ENCODE measurements at regions not wholly inside any gene's neighbourhood (a gene's known extent, or its start where the extent isn't known, plus 50 kb on each side); places are given as distances from the start of the nearest gene placed in this dataset.
"Not testable (repeated sequence)": the region's sequence is repeated elsewhere in the genome, so short reads cannot be mapped to it uniquely, and the experiment has no call there.

GRCh38 chr13:100815476-100816046, 141.0 kb upstream of the TMTC4 start:
- DNase-seq (ENCODE audit: low read depth), result no peak

DNA sequence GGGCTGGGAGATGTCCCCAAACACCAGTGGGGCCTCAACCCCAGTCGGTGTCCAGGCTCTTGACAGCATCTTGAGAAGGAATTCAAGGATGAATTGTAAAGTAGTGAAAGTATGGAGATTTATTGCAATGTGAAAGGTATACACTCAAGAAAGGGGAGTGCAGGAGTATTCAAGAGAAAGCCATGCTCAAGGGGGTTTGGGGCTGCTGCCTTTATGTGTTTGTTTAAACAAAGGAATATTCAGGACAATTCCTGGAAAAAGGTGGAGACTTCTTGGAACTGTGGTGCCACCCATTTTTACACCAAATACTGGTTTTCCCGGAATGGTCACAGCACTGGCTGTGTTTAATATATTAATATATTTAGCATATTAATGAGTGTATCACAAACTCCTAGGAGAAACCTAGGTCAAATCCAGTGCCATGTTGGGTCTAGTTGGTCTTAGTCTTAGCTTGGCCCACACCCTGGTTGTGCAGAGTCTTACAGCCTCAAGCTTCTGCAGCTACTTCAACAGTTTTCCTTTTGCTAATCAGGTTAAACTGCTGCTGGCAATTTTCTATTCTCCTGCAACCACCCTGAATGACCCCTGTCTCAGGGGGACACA, 138.5 kb upstream of the TMTC4 start:
- no peak for DNase-seq (ENCODE audit: low read depth)

DNA sequence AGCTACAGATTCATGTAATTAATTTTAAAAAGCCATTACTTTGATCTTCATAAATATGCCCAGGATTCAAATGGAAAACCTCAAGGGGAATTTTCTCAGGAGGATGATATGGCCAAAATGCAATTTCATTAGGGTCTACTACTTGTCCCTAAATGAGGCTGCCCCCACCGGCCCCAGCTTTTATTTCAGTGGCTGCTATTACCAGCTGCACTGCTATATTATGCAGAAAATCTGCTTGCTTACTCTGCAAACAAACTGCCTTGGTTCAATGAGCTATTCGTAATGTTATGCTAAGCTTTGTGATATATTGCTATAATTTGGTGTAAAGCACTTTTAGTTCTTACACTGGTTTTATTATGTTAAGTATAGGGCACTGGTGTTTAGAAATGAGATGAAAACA, 137.3 kb upstream of the TMTC4 start:
- no peak for DNase-seq (ENCODE audit: low read depth)

GRCh38 chr13:100811024-100811865, 136.7 kb upstream of the TMTC4 start:
- DNase-seq (ENCODE audit: low read depth), result no peak

GRCh38 chr13:100810481-100810880, 135.9 kb upstream of the TMTC4 start:
- no peak for DNase-seq (ENCODE audit: low read depth)

DNA sequence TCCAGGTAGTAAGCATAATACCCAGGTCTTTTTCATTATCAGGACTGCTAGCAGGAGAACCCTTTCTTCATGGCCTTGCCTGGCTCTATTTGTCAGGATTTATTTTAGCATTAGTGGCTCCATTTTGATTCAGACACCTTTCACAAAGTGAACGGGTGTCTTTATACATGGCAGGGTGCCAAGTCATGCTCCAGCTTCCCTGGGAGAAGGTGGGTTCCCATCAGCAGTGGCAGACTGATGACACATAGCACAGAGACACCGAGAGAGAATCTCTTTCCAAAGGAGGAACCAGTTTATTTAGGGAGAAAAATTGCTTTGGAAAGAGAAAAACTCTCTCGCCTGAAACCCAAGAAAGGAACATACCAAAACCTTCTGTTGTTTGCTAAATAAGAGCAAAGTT, 135.3 kb upstream of the TMTC4 start:
- DNase-seq (ENCODE audit: low read depth), result no peak

DNA sequence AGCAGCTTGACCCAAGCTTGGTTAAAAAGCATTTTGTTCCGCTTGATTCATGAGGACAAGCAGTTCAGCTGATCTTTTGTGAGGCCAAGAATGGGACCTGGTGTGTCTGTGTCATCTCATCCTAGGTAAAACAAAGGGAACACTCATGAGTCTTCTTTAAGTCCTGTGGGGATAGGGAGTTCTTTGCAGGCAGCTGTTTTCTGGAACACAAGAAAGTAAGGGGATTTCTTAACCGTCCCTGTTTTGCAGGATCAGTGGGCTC, 134.5 kb upstream of the TMTC4 start:
- no peak for DNase-seq (ENCODE audit: low read depth)

DNA sequence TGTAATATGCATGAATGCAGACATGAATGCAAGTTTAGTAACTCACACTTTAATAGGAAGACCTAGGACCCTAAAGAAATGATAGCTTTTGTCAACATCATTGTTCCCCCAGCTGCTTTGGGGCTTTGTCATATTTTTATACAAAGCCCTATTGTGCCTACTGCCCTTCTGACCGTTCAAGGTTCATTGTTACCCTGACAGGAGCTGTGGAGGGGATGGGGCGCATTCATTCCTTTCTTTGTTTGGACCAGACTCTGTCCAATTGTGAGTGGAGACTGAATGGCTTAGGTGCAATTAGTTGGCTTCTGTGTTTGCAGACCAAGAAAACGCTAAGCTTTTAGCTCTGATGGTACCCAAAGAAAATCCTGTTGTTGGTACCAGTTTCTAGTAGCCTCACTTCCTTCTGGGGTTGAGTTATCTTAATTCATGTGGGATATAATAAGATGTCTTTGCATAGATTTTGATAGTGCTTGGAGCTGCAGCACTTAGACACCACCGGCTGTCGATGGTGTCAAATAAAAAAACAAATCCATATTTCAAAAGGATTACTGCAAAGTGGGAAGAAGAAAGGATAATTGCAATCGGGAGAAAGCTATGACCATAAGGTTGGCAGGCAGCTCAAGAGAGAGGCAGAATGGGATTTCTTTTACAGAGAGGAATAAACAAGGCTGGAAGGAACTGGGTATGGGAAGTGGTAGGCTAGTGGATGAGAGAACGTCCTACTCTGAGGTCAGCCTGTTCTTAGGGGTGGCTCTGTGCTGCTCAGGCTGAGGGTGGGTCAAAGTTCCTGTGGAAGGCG, 133.9 kb upstream of the TMTC4 start:
- no peak for DNase-seq (ENCODE audit: low read depth)

DNA sequence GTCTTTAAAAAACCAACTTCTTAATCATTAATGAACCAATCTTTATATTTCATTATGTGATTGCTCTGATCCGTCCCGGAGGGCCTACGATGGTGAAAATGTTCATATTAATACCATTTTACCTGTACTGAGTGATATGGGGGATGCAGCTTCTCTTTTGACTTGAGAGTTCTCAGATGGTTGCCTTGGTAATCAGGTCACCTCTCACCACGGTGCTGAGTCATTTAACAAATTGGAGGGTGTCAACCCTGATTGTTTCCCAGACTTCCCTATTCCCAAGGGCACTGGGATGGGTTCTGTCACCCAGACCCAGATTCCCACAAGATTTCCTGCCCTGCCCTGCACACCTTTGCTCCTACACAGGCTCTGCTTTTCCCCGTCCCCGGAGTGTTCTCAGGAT, 128.5 kb upstream of the TMTC4 start:
- no peak for DNase-seq (ENCODE audit: low read depth)

GRCh38 chr13:100800283-100800875, 125.8 kb upstream of the TMTC4 start:
- DNase-seq (ENCODE audit: low read depth), result no peak

DNA sequence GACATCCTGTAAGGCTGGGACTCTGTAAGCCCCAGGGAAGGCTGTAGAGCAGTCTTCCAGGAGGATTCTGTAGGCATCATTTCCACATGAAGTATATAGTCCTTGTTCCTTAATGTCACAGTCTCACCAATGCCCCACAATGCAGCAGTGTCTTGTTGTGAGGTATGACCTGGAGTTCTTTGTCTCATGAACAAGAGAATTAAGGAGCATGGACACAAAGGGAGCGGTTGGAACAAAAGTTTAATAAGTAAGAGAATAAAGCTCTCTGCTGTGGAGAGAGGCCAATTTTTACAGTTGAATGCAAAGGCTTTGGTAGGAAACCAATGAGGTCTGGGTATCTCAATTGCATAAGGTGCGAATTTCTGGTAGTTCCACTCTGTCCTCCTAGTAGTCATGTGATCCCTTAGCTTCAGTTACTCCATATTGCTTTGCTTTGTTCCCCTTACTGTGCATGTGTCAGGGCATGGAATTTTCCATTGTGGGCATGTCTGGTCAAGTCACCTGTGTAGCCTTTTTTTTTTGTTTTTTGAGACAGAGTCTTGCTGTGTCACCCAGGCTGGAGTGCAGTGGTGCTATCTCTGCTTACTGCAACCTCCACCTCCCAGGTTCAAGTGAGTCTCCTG, 124.3 kb upstream of the TMTC4 start:
- no peak for DNase-seq (ENCODE audit: low read depth)

DNA sequence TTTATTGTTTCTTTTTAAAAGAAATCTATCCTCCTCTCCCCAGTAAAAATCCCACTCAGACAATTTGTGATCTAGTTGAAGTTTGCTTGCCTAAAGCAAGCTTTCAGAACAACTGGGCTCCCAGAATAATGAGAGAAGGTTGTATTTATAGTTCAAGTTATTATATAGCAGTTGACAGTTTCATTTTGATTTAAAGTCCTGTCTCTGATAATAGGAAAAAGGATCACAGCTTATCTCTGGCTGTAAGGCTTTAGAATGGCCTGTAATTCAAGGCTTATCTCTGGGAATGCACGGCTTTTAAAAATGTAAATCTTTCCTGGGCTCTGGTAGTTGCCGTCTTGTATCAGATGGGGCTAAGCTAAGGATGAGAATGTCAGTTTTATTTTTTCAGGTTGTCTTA, 123.3 kb upstream of the TMTC4 start:
- DNase-seq (ENCODE audit: low read depth), result no peak

- DNase-seq (ENCODE audit: low read depth), result no peak
Observed at GRCh38 chr13:100796463-100796862, 121.9 kb upstream of the TMTC4 start.

- no peak for DNase-seq (ENCODE audit: low read depth)
Observed at GRCh38 chr13:100794575-100794974, 120.0 kb upstream of the TMTC4 start.

DNA sequence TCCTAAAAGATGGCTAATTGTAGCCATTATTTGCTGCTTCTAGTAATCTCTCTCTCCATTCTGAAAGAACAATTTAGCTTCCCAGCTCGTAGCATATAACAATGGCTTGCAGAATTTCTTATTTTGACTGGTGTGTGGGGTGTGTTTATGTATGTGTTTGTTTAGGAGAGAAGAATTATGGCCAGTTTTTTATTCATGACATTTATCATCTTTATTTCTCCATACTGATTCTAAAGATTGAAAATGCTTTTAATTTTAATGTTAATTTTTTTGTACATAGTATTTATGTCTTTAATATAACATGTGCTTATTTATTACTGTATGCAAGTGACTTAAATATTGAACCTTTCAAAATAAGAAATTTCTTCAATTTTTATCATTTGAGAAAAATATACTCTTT, 115.8 kb upstream of the TMTC4 start:
- DNase-seq (ENCODE audit: low read depth), result no peak

DNA sequence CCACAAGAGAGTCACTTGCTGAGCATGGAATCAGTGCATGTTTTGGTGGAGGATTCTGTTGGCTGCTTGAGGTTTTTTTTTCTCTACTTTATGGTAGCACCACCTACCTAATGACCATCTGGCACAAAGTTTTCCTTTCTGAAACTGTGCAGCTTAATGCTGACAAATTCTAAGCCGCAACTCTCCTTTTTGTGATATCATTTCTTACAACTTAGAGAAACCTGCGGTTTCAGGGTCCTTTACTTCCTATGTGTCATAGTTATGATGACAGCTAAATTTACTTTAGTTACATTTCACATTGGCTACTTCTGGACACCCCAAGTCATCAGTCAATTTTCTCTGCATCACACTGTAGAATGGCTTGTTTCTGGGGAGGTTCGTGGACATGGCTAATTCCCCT, 115.4 kb upstream of the TMTC4 start:
- DNase-seq (ENCODE audit: low read depth), result no peak

DNA sequence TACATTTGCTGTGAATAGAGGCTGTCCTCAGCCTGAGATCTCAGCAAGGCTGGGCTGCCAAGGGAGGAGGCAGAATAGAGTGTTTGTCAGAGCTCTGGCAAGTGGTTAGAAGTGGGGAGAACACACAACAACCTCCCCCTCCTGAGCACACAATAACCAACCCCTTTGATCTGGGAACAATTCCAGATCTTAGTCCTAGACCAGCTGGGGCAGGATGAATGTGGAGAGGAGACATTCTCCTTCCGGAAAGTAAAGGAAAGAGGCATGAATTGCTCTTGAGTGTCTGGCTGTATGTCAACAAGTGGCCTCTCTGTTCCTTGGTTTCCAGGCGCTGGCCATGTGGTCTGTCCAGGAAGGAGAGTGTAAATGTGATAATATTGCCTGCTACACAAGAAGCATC, 114.9 kb upstream of the TMTC4 start:
- peak; percentile 8 for DNase-seq (ENCODE audit: low read depth)

- no peak for DNase-seq (ENCODE audit: low read depth)
Observed at GRCh38 chr13:100789025-100789424, 114.4 kb upstream of the TMTC4 start.

DNA sequence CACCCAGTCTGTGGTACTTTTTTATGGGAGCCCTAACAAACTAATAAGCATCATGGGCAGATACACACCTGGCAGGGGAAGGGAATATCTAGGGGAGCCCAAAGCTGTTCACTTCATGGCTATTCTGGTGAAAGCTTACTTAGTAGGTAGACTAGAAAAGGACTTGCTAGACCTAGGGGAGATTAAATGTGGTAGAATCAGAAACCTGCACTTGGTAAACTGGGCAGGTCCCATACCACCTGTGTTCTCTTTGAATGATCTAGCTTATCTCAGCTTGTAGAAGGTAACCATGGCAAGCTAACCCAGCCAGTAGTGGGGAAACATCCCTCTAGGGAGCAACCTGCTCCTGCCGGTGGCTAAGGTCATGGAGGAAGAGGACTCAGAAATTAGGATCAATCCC, 113.9 kb upstream of the TMTC4 start:
- no peak for DNase-seq (ENCODE audit: low read depth)

GRCh38 chr13:100787899-100788298, 113.3 kb upstream of the TMTC4 start:
- no peak for DNase-seq (ENCODE audit: low read depth)

DNA sequence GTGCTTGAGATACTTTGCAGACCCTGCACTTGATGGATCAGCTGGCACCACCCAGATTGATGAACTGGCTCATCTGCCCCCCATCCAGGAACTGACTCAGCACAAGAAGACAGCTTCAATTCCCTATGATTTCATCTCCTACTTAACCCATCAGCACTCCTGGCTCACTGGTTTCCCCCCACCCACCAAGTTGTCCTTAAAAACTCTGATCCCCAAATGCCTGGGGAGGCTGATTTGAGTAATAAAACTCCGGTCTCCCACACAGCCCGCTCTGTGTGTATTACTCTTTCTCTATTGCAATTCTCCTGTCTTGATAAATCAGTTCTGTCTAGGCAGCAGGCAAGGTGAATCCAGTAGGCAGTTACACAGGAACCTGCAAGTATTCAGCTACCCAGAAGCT, 102.1 kb upstream of the TMTC4 start:
- not testable (repeated sequence) for DNase-seq (ENCODE audit: low read depth)
